Stimulated activated CD4-positive, alpha-beta T cell treated with anti-CD3 and anti-CD28 coated beads, Interleukin-15, amount 100 ng/mL, for 1 hour (primary cell): ENCODE measurements at regions not wholly inside any gene's neighbourhood (a gene's known extent, or its start where the extent isn't known, plus 50 kb on each side); places are given as distances from the start of the nearest gene placed in this dataset.

ENCODE experiments used
- DNase-seq, 2 donors: peaks; one replicate each; pipeline ENCODE4 v3.0.0-alpha.2; 2020; ENCODE audit warnings: low read depth in 1 of 2, low spot score in 1 of 2

DNA sequence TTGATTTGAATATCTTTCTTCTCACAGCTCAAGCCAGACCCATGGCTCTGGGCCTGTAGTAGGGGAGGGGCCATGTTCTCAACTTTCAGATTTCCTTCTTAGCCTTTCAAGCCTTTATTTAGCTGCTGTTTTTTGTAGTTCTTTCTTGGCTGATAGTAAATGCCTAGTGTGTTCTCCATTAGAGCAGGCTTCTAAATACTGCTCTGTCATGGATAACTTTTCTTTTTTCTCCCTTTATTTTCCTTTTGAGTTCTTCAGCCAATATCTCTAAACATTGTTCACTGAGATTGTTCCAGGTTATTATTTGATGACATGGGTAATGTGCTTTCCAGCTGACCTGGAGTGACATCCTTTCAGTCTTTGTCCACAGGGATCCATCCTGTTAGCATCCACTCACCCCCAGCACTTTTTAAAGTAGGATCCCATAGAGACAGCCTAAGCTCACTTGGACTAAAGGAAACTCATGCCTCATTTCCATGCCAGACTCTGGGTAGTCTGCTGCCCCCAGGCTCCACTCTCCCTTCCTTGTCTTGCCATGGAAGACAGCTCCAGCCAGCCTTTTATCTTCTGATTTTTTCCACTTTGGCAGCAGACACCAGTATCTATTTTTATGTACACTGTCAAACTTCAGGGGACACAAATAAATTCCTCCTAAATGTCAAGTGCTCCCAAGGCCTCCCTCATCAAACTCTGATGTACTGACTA lies 645.6 kb downstream of the RNF144B start:
- no peak for DNase-seq

DNA sequence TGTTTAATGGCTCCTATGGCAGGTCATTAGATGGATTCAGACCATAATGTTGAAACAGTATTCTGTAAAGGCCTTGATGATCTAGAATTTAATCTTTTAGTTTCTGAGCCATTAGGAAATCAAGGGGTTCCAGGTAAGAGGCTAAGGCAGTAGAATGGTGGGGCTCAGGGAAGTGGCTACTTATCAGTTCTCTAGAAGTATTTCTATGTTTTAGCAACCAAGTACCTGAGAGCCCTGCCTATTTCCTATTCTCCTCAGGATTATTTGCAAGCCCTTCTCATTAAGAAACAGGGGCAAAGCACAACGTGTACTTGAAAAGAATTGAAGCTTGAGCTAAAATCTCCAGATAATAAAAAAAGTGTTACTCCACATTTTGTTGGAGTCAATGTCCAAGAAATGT lies 646.5 kb downstream of the RNF144B start:
- DNase-seq, result no peak

DNA sequence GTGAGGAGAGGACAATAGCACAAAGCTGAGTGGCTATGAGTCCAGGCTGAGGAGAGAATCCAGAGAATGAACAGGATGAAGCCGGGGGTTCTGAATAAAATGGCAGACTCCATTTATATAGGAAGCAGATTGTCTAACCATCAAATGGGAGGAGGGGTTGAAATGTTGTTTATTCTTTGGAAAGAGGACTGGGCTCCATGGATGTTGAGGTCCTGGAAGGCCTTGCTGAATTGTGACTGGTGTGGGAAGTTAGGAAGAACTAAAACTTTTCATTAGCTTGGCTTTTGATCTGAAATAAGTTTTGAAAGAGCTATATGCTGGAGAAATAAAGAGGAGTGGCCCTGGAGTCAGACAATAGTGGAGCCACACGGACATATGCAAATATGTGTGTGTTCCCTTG lies 647.8 kb downstream of the RNF144B start:
- no peak for DNase-seq

DNA sequence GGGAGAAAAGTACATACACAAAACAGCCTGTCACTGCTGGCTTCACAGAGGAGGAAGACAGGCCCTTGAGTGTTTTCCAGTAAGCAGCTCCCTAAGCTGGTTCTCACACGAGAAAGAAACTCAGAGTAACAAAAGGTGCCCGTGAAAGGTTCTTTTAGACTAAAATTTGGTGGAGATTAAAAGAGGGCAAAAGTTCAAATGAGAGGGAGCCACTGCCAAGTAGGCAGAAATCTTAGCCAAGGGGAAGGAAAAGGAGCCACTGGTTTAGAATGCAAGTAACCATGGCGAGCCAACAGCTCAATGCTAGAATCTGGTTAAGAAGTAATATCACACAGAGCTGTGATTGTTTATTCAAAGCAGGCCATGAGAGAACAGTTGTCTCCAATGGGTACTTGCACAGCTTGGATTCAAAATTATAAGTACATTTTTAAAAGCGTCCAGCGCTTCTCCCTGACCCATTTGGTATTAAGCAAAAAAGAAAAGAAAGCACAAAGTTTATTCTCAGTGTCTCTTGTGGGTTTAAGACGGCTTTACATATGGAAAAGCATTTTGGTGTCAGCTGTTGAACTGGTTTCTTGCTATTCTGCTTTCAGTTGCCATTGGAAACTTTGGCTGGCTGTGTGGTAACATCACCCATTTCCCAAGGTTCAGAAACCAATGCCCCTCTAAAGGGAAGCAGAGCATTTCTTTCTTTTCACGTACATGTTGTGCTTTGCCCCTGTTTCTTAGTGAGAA lies 648.5 kb downstream of the RNF144B start:
- DNase-seq, result no peak

DNA sequence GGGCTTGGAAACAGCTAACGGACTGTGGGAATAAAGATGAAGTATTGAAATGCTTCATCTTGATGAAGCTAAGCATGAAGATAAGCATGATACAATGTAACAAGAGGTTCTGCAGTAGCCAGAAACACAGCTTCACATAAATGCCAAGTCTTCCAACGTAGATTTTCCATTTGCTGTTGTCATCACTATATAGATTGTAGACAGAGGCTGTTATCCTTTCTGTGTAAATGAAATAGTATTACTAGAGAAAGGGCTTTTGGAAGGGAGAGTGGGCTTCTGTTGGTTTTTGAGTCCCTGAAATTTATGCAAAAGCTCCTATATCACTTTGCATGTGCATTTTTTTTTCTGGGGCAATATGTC lies 649.0 kb downstream of the RNF144B start:
- no peak for DNase-seq

DNA sequence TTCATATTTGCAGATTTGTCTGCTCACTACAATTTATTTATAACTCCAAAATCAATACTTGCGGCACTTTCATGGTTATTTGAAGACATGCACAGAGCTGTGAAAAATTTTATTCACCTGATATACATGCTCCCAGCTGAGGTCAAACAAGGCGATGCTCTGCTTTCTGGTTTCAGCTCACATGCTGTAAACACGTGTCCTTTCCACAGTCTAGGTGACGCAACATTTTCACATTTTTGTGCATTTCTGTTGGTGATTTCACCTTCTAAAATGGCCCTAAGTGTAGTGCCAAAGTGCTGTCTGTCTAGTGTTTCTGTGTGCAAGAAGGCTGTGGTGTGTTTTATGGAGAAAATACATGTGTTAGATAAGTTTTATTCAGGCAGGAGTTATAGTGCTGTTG lies 650.5 kb downstream of the RNF144B start:
- no peak for DNase-seq

DNA sequence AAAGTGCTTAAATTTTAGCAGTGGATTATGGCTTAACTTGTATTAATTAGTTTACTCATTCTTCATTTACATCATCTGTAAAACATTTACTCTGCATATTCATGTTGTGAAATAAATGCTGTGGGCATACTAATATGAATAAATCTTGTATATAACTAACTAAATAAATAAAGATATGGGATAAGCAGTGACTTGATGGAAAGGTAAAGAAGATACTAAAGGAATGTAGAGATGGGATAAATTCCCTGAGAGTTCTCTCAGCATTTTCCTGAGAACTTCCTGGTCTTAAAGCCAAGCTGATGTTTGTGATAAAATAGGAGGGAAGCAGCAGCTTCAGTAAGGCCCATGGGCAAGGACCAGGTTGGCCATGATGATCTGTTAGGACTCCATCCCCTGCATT lies 652.1 kb downstream of the RNF144B start:
- DNase-seq, result no peak

DNA sequence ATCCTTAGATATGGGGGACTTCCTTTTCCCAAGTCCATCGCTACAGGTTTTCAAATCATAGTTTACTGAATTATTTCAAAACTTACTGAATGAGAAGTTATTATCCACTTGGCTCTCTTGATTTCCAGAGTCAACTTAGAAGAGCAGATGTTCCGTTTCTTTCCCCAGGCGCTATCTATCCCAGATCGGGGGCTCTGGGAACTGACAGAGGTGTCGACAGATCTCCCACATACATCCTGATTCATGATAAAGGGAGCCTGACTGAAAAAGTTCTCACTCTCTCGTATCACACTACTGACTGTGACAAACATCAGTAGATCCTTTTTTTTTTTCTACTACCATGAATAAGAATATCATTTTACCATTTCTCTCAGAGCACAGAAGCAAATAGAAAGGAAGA lies 654.8 kb downstream of the RNF144B start:
- no peak for DNase-seq

DNA sequence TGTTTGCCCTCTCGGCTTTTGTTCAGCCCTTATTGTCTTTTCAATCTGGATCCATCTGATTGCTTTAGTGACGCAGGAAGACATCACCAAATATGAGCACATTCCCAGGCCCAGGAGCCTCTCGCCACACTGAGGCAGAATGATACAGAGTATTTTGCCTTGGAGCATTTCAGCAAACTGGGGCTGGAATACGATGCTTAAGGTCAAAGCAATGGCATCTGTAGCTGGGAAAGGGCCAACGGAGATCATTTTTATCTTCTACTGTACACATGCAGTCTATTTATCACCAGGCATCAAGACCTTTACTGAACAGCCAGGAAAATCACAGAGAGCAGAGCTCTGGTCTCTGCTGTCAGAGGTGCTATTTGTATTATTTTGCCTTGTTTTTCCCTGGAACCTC lies 655.3 kb downstream of the RNF144B start:
- no peak for DNase-seq

DNA sequence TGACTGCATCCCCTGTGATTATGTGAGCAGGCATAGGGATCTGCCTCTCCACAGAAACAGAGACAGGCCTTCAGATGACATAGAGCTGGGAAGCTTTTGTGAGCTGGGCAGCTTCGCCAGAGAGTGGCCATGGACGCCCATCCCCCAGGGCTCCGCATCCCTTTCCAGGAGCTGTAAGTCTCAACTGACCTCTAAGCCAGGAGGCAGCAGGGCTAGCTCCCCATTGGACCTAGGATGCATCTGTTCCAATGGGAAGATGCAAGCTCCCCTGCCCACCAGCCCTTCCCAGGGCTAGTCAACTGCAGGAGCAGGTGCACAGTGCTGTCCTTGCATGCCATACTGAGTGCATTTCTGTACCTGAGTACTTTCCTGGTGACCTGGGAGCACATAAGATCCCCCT lies 663.6 kb downstream of the RNF144B start:
- DNase-seq, result no peak

DNA sequence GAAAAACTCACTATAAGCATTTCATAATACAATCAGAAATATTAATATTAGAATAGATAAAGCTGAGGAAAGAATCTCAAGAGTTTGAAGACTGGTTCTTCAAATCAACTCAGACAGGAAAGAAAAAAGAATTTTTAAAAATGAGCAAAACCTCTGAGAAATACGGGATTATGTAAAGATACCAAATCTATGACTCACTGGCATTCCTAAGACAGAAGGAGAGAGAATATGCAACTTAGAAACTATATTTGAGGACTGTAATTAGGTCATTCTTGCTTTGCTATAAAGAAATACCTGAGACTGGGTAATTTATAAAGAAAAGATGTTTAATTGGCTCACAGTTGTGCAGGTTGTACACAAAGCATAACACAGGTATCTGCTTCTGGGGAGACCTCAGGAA lies 665.1 kb downstream of the RNF144B start:
- no peak for DNase-seq

DNA sequence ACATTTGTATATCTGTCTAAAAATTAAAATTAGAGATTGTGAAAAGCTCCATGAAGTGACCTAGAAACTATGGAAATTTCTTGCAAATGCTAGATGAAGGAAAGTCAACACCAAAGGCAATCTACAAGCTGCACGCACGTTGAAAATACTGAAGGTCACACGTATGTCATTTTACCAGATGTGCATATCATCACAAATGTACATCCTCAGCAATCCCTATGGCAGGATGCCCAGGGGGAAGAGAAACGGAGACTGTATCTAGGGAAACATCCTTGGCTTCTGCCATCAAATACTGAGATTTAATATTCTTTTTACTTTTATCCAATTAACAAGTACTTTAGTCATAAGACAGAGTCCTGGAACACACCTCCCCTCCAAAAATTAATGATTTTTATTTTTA lies 672.0 kb downstream of the RNF144B start:
- DNase-seq, result no peak

DNA sequence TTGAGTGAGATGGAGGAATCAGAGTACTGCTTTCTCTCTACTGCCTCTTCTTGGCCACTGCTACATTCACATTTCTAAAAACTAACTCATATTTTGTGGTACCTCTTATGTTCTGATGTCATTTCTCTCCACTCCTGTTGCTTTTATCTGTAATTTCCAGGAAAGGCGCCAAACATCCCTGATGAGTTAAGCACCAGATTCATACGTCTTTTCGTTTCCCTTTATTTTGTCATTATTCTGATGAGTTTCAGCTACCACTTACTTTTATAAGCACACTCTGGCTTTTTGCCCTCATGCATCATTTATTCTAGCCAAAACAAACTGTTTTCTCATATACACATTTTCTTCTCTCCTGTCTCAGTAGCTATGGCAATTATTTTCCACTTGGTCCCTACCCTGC lies 680.0 kb downstream of the RNF144B start:
- no peak for DNase-seq

DNA sequence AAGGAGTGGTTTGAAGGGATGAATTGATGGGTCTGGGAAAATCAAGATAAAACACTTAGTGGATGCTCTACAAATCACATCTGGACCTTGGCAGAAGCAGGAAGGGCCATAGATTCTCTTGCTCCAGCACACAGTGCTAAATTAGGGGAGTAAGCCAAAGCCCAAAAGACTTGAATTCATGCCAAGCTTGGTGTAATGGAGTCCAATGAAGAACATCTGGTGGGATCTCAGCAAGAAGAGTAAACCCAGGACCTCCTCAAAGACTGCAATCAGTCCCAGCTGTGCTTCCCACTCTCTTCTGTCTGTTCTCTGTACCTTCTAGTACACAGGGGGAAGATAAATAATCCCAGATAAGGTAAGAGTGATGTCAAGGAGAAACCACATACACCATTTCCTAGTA lies 683.4 kb downstream of the RNF144B start:
- DNase-seq, result no peak

DNA sequence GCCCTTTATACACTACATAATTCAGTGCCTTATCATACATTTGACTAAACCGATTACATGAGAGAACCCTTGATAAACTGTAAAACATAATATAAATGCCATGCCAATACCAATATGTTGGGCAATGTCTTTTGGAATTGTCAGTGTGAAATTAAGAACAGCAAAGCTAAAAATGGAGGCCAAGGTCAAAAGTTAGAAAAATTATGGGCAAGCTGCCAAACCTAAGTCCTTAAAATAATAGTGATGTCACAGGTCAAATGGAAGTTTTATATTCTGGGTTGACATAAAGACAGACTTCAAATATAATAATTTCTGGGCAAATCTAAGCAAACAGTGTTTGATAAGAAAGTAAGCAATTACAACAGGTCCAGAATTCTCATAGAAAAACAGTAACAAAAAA lies 696.7 kb downstream of the RNF144B start:
- no peak for DNase-seq

DNA sequence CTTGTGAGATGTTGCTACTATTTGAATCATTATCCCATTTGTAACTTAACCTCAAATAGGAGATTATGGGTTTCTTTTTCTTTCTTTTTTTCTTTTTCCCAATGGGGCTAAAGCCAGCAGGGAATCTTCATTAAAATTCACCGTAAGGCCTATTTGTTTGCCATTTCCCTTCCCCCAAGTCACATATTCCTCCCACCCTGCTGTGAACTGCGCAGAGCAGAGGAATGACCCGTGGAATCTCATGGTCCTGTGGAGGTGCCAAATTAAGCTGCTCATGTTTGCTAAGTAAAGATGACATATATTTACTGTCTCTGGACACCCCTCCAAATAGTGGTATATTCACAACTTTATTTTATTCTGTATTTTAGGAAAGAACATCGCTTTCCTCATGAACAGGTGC lies 699.3 kb downstream of the RNF144B start:
- DNase-seq, result no peak

DNA sequence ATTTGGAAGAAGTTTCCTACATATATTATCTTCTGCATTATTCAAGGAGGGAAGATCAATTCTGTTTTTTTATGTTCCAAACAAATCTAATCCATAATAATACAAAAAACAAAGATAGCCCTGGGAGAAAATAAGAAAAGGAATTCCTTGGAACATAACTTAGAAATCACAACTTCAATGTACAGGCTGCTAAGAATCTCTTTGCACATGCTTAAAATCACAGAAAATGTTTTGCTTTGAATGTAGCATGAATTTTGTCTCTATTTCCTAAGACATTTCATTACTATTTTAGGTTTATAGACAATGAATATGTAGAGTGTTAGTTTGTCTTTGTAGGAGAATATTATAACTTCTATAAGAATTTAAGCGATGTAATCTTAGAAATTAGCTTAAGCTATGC lies 700.1 kb downstream of the RNF144B start:
- DNase-seq, result no peak

DNA sequence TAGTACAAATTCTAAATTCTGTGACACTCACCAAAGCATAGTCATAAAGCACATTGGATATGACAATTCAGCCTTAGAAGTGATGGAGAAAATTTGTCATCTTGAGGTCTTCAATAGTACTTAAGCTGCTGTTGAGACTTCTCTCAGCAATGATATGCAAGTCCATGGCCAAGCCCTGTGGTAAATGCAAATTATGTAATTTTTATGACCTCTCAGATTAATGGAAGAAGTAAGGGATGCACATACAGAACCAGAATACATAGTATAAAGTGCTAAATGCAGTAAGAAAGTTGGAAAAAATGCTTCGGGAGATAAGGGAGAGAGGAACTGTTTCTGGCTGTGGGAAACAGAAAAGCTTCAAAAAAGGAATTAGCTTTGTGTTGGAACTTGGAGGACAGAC lies 700.7 kb downstream of the RNF144B start:
- no peak for DNase-seq

DNA sequence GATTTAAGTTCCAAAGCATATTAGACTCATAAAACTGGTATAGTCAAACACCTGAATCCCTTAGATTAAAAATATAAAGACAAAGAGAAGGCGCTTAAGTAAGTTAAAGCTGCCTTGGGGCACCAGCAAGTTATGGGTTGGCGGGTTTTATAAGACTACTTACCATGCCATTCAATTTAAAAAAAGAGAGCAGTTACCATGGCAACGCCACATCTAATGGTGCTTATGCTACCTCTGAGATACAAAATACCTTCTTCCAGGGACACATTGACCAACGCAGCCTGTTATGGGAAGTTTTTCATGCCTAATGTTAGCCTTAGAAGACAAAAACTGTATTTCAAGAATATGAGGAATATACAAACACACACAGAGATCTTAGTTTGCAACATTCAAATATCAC lies 713.6 kb downstream of the RNF144B start:
- DNase-seq, result no peak

DNA sequence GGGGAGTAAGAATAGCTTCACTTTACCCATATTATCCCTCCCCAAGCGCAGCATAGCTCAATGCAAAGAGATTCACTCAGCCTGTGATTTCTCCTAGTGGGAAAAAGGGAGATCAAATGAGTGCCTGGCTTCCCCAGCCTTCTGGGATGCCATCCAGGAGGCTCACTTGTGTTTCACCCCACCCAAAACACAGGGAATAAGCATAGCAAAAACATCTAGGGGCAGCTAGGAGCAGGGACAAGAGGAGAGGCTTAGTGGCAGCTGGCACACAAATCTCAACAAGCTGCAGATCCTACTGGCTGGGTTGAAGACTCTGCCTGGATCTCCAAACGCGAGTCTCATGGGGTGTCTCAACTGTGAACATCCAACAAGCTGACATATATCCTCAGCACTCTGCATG lies 715.8 kb downstream of the RNF144B start:
- DNase-seq, result no peak

DNA sequence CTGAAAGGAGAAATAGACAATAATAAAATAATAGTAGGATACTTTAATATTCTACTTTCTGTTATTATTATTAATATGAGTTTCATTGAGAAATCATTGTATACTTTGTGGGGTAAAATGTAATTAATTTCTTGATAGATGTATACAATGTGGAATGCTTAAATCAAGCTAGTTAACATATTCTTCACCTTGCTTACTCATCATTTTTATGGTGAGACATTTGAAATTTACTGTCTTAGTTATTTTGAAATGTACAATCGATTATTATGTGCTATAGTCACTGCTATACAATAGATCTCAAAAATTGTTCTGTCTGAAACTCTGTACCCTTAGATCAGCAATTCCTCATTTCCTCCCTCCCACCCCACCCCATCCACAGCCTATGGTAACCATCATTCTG lies 720.3 kb downstream of the RNF144B start:
- DNase-seq, result no peak

DNA sequence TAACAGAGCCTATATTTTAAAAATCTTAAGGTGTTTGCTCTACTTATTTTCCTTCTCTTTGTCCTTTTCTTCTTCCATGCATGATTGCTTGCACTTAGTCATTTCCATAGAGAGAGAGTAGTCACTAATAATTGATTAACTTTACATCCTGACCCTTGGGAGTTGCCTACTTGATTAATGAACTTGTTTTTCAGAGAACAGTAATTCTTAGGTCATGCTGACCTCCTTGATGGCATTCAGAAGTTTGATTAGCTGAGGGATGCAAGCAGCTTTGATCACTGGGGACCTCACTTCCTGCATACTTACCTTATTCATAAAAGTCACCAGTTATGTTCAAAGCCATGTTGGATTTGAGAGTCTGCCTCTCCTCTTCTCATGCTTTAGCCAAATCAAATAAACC lies 715.6 kb upstream of the ID4 start:
- DNase-seq, result no peak

DNA sequence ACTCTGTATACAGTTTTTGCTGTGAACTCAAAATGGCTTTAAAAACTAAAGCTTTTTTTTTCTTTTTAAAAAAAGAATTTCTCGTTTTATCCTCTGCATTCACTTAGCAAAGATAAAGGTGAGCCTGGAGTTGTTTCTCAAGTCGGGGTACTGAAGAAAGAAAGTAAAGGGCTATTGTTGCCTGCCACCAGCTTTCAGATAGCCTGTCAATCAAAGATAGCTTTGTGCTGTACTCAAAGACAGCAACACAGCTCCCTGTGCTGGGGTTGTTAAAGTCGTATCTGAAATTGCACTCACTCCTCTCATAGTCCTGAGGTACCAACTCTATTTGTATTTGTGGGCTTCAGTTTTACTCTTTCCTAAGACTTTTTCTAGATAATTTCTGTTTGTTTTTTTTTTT lies 710.1 kb upstream of the ID4 start:
- no peak for DNase-seq
